ENCODE measurements at regions not wholly inside any gene's neighbourhood (a gene's known extent, or its start where the extent isn't known, plus 50 kb on each side); places are given as distances from the start of the nearest gene placed in this dataset.

- no peak for TF ChIP-seq ZNF518B (CRISPR knock-in tag; IDR thresholded peaks at IDR 0.05)
- no peak for TF ChIP-seq CEBPB (tag; IDR thresholded peaks at IDR 0.05)
- peak; percentile 97 for TF ChIP-seq TEAD4 (IDR thresholded peaks at IDR 0.05; ENCODE audit: low read length)
- no peak for TF ChIP-seq TEAD4 (CRISPR knock-in tag; IDR thresholded peaks at IDR 0.05; ENCODE audit: borderline replicate concordance)
- no peak for TF ChIP-seq PBX2 (CRISPR knock-in tag; IDR thresholded peaks at IDR 0.05; ENCODE audit: low read depth)
- no peak for TF ChIP-seq PBX2 (tag; conservative IDR thresholded peaks at IDR 0.05; ENCODE audit: low read depth)
- no peak; a peak in 1 of 4 replicates for TF ChIP-seq CSDE1 (IDR thresholded peaks at IDR 0.05)
- TF ChIP-seq ZNF444 (CRISPR knock-in tag; IDR thresholded peaks at IDR 0.05) = no peak
- peak; percentile 89 for TF ChIP-seq DPF2 (IDR thresholded peaks at IDR 0.05)
- peak; percentile 82 for TF ChIP-seq STAT5A (IDR thresholded peaks at IDR 0.05; ENCODE audit: borderline replicate concordance, low read length)
- peak; percentile 93 for TF ChIP-seq CBFA2T2 (conservative IDR thresholded peaks at IDR 0.05)
- TF ChIP-seq ADNP (tag; IDR thresholded peaks at IDR 0.05) = peak; percentile 66
- TF ChIP-seq CCNT2 (IDR thresholded peaks at IDR 0.05; ENCODE audit: borderline replicate concordance, extremely low read depth, insufficient read length, low read depth, low read length) = peak; percentile 77
- no peak for TF ChIP-seq CBX8 (IDR thresholded peaks at IDR 0.05; ENCODE audit: borderline replicate concordance, extremely low read depth, low read depth, low read length, poor library complexity, severe bottlenecking)
- peak; percentile 20; the same call in 1 of the 2 replicates for TF ChIP-seq MBD2 (IDR thresholded peaks at IDR 0.05; ENCODE audit: borderline replicate concordance, low read depth)
- no peak for TF ChIP-seq ZNF408 (CRISPR knock-in tag; IDR thresholded peaks at IDR 0.05; ENCODE audit: low read depth)
- no peak for TF ChIP-seq ZKSCAN8 (CRISPR knock-in tag; IDR thresholded peaks at IDR 0.05)
- TF ChIP-seq CTCF (IDR thresholded peaks at IDR 0.05 in 2 of 3, conservative IDR thresholded peaks at IDR 0.05 in 1 of 3; ENCODE audit: insufficient read depth in 2 of 3, low read depth in 1 of 3, low read length in 3 of 3) = no peak
These were observed 60.5 kb upstream of the CAV2 start (continued) for GRCh38 chr7:116439005-116439404.

Measured in K562 (cell line).